Neural cell (in vitro differentiated cells): ENCODE measurements at regions not wholly inside any gene's neighbourhood (a gene's known extent, or its start where the extent isn't known, plus 50 kb on each side); places are given as distances from the start of the nearest gene placed in this dataset.

Experiments used
- H2AFZ ChIP-seq: fragments of 200-600, 300-800 bp; sonication (generic), shearing (Covaris generic); 2 replicates; pipeline ENCODE4 v1.6.0; 2014; ENCODE audit warnings: low read depth, mild to moderate bottlenecking, antibody characterized with exemption, low read length, moderate library complexity
- H3F3A ChIP-seq: fragments of 200-600 bp; shearing (Covaris generic); 2 replicates; pipeline ENCODE4 v1.6.1; 2016; ENCODE audit warnings: mild to moderate bottlenecking, moderate library complexity, mixed read lengths, antibody characterized with exemption, low read length; ENCODE audit not compliant: insufficient read depth, poor library complexity, severe bottlenecking
- H3K27ac ChIP-seq: fragments of 200-600, 300-800 bp; sonication (generic), shearing (Covaris generic); 2 replicates; pipeline ENCODE4 v1.5.1; 2014; ENCODE audit warnings: mild to moderate bottlenecking, low read length, moderate library complexity
- H3K27me3 ChIP-seq: fragments of 300-800, 200-600 bp; sonication (generic), shearing (Covaris generic); 2 replicates; pipeline ENCODE4 v1.6.0; 2014; ENCODE audit warnings: mild to moderate bottlenecking, low read depth, low read length, moderate library complexity; ENCODE audit not compliant: insufficient read depth
- H3K36me3 ChIP-seq: fragments of 300-800, 200-600 bp; sonication (generic), shearing (Covaris generic); 2 replicates; pipeline ENCODE4 v1.5.1; 2014; ENCODE audit warnings: mild to moderate bottlenecking, antibody characterized with exemption, low read length, moderate library complexity; ENCODE audit not compliant: insufficient read depth
- H3K4me2 ChIP-seq: fragments of 300-800, 200-600 bp; sonication (generic), shearing (Covaris generic); 2 replicates; pipeline ENCODE4 v1.6.0; 2014; ENCODE audit warnings: mild to moderate bottlenecking, low read length
- H3K4me3 ChIP-seq: fragments of 300-800, 200-600 bp; sonication (generic), shearing (Covaris generic); 2 replicates; pipeline ENCODE4 v1.5.1; 2014; ENCODE audit warnings: mild to moderate bottlenecking, low read length, moderate library complexity
- H3K79me2 ChIP-seq: fragments of 200-600 bp; shearing (Covaris generic); replicated peaks from 2 replicates; pipeline ENCODE4 v1.6.0; 2014; ENCODE audit warnings: mild to moderate bottlenecking, low read length, moderate library complexity; ENCODE audit not compliant: insufficient read depth
- H3K9ac ChIP-seq: fragments of 300-800, 200-600 bp; sonication (generic), shearing (Covaris generic); 2 replicates; pipeline ENCODE4 v1.6.1; 2016; ENCODE audit warnings: mild to moderate bottlenecking, low read length, mixed read lengths
- H3K9me2 ChIP-seq: fragments of 200-600 bp; shearing (Covaris generic); 2 replicates; pipeline ENCODE4 v1.6.1; 2016; ENCODE audit warnings: mild to moderate bottlenecking, low read length, mixed read lengths; ENCODE audit not compliant: insufficient read depth
- H3K9me3 ChIP-seq: fragments of 200-600, 300-800 bp; sonication (generic), shearing (Covaris generic); 2 replicates; pipeline ENCODE4 v1.6.1; 2016; ENCODE audit warnings: mild to moderate bottlenecking, mixed run types, low read length, moderate library complexity, mixed read lengths
- H4K20me1 ChIP-seq: fragments of 200-600 bp; shearing (Covaris generic); 2 replicates; pipeline ENCODE4 v1.6.1; 2016; ENCODE audit warnings: mild to moderate bottlenecking, mixed run types; ENCODE audit not compliant: insufficient read depth
- EP300 ChIP-seq: fragments of 450-650 bp; conservative IDR thresholded peaks from 2 replicates; pipeline ENCODE4 v1.6.1; 2014; ENCODE audit warnings: antibody characterized with exemption, mild to moderate bottlenecking, moderate library complexity; ENCODE audit not compliant: poor library complexity, severe bottlenecking
- EZH2 ChIP-seq: fragments of 200-600, 300-800 bp; shearing (Covaris generic), sonication (generic); IDR thresholded peaks from 2 replicates; pipeline ENCODE4 v1.6.1; 2014; ENCODE audit warnings: antibody characterized with exemption, low read length, borderline replicate concordance, mild to moderate bottlenecking; ENCODE audit not compliant: insufficient read depth, poor library complexity, severe bottlenecking
- MXI1 ChIP-seq: fragments of 450-650 bp; conservative IDR thresholded peaks from 2 replicates; pipeline ENCODE4 v1.6.1; 2014; ENCODE audit warnings: antibody characterized with exemption, mild to moderate bottlenecking; ENCODE audit not compliant: poor library complexity, severe bottlenecking
- POLR2AphosphoS5 ChIP-seq: IDR thresholded peaks from 2 replicates; pipeline ENCODE4 v1.6.1; 2012
- RAD21 ChIP-seq: fragments of 450-650 bp; conservative IDR thresholded peaks from 2 replicates; pipeline ENCODE4 v1.6.1; 2014; ENCODE audit warnings: antibody characterized with exemption, mild to moderate bottlenecking, moderate library complexity
- SMC3 ChIP-seq: fragments of 450-650 bp; conservative IDR thresholded peaks from 2 replicates; pipeline ENCODE4 v1.6.1; 2014; ENCODE audit warnings: antibody characterized with exemption, mild to moderate bottlenecking, moderate library complexity; ENCODE audit not compliant: poor library complexity
- TAF1 ChIP-seq: IDR thresholded peaks from 2 replicates; pipeline ENCODE4 v1.6.1; 2012; ENCODE audit warnings: low read depth
- TF ChIP-seq, protein P1 (sequence below): fragments of 450-650 bp; IDR thresholded peaks from 2 replicates; pipeline ENCODE4 v1.5.1; 2014; ENCODE audit warnings: antibody characterized with exemption, mild to moderate bottlenecking, moderate library complexity; ENCODE audit not compliant: poor library complexity, severe bottlenecking
- TF ChIP-seq, protein P2 (sequence below): IDR thresholded peaks from 2 replicates; pipeline ENCODE4 v1.6.1; 2012; ENCODE audit warnings: borderline replicate concordance

DNA sequence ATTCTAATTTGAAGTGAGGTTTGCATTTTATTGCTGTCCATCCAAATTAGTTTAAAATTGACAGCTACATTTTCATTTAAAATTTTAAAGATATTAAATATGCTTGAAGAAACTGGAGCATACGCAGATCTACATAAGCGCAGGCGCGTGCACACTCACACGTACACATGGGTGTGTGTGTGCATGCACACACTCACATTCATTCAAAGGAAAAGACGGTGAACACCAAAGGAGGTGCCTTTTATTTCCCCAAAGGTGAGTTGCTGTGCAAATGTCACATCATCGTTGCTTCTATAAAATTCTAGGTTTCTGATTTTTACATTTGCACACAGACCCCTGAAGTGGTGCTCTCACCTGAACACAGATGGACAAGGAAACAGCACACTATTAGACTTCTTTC is 194.2 kb downstream of the GRB14 start:
- H3K9me3 ChIP-seq, result no peaks in the 10 kb centered on the region
- H3K4me3 ChIP-seq, result no peak overlapping the region
- H3K27ac ChIP-seq, result no peak overlapping the region
- no peaks in the 10 kb centered on the region for H3K36me3 ChIP-seq
- H3F3A ChIP-seq, result no peaks in the 10 kb centered on the region
- H3K9me2 ChIP-seq, result no peaks in the 10 kb centered on the region
- H3K27me3 ChIP-seq, result no peaks in the 10 kb centered on the region
- H2AFZ ChIP-seq, result no peak overlapping the region
- H3K4me2 ChIP-seq, result no peak overlapping the region
- H3K79me2 ChIP-seq, result no peaks in the 10 kb centered on the region
- no peaks in the 10 kb centered on the region for H4K20me1 ChIP-seq
- no peak overlapping the region for H3K9ac ChIP-seq
- TF ChIP-seq POLR2AphosphoS5, result no peak
- TF ChIP-seq MXI1, result no peak
- TF ChIP-seq, protein P1, sequence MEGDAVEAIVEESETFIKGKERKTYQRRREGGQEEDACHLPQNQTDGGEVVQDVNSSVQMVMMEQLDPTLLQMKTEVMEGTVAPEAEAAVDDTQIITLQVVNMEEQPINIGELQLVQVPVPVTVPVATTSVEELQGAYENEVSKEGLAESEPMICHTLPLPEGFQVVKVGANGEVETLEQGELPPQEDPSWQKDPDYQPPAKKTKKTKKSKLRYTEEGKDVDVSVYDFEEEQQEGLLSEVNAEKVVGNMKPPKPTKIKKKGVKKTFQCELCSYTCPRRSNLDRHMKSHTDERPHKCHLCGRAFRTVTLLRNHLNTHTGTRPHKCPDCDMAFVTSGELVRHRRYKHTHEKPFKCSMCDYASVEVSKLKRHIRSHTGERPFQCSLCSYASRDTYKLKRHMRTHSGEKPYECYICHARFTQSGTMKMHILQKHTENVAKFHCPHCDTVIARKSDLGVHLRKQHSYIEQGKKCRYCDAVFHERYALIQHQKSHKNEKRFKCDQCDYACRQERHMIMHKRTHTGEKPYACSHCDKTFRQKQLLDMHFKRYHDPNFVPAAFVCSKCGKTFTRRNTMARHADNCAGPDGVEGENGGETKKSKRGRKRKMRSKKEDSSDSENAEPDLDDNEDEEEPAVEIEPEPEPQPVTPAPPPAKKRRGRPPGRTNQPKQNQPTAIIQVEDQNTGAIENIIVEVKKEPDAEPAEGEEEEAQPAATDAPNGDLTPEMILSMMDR, result no peak
- TF ChIP-seq, protein P2, sequence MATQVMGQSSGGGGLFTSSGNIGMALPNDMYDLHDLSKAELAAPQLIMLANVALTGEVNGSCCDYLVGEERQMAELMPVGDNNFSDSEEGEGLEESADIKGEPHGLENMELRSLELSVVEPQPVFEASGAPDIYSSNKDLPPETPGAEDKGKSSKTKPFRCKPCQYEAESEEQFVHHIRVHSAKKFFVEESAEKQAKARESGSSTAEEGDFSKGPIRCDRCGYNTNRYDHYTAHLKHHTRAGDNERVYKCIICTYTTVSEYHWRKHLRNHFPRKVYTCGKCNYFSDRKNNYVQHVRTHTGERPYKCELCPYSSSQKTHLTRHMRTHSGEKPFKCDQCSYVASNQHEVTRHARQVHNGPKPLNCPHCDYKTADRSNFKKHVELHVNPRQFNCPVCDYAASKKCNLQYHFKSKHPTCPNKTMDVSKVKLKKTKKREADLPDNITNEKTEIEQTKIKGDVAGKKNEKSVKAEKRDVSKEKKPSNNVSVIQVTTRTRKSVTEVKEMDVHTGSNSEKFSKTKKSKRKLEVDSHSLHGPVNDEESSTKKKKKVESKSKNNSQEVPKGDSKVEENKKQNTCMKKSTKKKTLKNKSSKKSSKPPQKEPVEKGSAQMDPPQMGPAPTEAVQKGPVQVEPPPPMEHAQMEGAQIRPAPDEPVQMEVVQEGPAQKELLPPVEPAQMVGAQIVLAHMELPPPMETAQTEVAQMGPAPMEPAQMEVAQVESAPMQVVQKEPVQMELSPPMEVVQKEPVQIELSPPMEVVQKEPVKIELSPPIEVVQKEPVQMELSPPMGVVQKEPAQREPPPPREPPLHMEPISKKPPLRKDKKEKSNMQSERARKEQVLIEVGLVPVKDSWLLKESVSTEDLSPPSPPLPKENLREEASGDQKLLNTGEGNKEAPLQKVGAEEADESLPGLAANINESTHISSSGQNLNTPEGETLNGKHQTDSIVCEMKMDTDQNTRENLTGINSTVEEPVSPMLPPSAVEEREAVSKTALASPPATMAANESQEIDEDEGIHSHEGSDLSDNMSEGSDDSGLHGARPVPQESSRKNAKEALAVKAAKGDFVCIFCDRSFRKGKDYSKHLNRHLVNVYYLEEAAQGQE, result no peak
- TF ChIP-seq TAF1, result no peak
- TF ChIP-seq EZH2, result no peak
- no peak for TF ChIP-seq EP300
- TF ChIP-seq RAD21, result no peak
- no peak for TF ChIP-seq SMC3

DNA sequence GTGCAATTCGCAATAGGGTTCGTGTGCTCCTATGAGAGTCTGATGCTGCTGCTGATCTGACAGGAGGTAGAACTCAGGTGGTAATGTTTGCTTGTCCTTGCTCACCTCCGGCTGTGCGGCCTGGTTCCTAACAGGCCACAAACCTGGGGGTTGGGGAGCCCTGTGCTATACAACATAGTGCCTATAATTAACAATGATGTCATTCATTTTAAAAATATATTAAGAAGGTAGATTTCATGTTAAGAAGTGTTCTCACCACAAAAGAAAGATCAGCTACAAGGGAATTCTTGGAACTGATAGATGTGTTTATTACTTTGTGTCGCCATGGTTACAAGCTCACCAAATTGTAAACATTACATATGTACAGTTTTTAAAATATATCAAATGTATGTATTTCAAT is 200.5 kb downstream of the GRB14 start:
- no peak overlapping the region for H3K4me2 ChIP-seq
- no peak overlapping the region for H3K27ac ChIP-seq
- no peak overlapping the region for H3K4me3 ChIP-seq
- no peaks in the 10 kb centered on the region for H3K36me3 ChIP-seq
- no peaks in the 10 kb centered on the region for H3F3A ChIP-seq
- no peak overlapping the region for H2AFZ ChIP-seq
- H3K27me3 ChIP-seq, result no peaks in the 10 kb centered on the region
- no peaks in the 10 kb centered on the region for H3K9me3 ChIP-seq
- H3K9ac ChIP-seq, result no peak overlapping the region
- TF ChIP-seq MXI1, result no peak
- TF ChIP-seq, protein P2, result no peak
- TF ChIP-seq POLR2AphosphoS5, result no peak
- TF ChIP-seq TAF1, result no peak
- TF ChIP-seq, protein P1, result no peak
- no peak for TF ChIP-seq RAD21
- H3K79me2 ChIP-seq, result no peaks in the 10 kb centered on the region
- no peaks in the 10 kb centered on the region for H3K9me2 ChIP-seq
- H4K20me1 ChIP-seq, result no peaks in the 10 kb centered on the region
